Stomach (tissue), 4 donors: ENCODE measurements at regions not wholly inside any gene's neighbourhood (a gene's known extent, or its start where the extent isn't known, plus 50 kb on each side); places are given as distances from the start of the nearest gene placed in this dataset.

Experiments
- POLR2A ChIP-seq, 4 donors: fragments of 450-650 bp; IDR thresholded peaks; one replicate each; pipeline ENCODE4 v1.6.1; 2016; ENCODE audit warnings: antibody characterized with exemption in 4 of 4, control low read depth in 2 of 4, mild to moderate bottlenecking in 1 of 4, moderate library complexity in 1 of 4
- POLR2AphosphoS5 ChIP-seq, 3 donors: sonication (generic); formaldehyde crosslinking; IDR thresholded peaks; one replicate each; pipeline ENCODE4 v1.6.1; 2016; ENCODE audit warnings: antibody characterized with exemption in 3 of 3
- TF ChIP-seq, protein P1 (sequence below), 7 experiments: fragments of 450-650 bp in 4 of 7; fragments of 200-600 bp in 3 of 7; sonication (generic) in 3 of 7; IDR thresholded peaks; one replicate each; pipeline ENCODE4 v1.5.1; 2016 to 2019; ENCODE audit warnings: antibody characterized with exemption in 7 of 7, control low read depth in 2 of 7, mild to moderate bottlenecking in 1 of 7

DNA sequence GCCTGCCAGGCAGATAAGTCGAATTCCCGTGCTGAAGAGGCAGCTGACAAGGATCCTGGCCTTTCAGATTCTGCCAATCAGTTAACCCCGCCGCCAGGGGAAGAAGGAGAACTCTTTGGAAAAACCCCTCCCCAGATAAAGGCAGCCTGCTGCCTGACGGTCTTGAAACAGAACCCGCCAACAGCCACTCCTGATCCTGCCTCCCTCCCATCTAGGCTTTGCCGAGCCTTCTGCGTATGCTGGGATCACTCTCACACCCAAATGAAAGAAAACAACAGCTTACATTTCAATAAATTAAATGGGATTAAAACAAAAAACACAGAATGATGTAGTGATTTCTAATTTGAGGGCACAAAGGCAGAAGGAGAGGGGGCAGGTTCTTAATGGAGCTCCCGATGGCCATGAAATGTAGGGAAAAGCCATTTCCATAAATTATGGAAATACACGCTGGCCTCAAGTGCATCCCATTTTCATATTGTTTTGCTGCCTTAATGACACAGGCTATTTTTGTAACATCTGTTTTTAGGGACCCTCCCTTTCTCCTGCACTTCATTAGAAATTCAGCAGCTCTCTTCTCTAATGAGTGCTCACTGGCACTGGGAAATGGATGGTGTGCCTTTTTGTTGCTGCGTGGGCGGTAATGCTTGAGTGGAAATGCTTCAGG lies 319.1 kb downstream of the MED10 start:
- TF ChIP-seq, protein P1, sequence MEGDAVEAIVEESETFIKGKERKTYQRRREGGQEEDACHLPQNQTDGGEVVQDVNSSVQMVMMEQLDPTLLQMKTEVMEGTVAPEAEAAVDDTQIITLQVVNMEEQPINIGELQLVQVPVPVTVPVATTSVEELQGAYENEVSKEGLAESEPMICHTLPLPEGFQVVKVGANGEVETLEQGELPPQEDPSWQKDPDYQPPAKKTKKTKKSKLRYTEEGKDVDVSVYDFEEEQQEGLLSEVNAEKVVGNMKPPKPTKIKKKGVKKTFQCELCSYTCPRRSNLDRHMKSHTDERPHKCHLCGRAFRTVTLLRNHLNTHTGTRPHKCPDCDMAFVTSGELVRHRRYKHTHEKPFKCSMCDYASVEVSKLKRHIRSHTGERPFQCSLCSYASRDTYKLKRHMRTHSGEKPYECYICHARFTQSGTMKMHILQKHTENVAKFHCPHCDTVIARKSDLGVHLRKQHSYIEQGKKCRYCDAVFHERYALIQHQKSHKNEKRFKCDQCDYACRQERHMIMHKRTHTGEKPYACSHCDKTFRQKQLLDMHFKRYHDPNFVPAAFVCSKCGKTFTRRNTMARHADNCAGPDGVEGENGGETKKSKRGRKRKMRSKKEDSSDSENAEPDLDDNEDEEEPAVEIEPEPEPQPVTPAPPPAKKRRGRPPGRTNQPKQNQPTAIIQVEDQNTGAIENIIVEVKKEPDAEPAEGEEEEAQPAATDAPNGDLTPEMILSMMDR (IDR thresholded peaks at IDR 0.05), result no peak
- TF ChIP-seq POLR2A (IDR thresholded peaks at IDR 0.05), result no peak
- no peak for TF ChIP-seq POLR2AphosphoS5 (IDR thresholded peaks at IDR 0.05)
